Thymus (tissue), 11 donors: ENCODE measurements at regions not wholly inside any gene's neighbourhood (a gene's known extent, or its start where the extent isn't known, plus 50 kb on each side); places are given as distances from the start of the nearest gene placed in this dataset.
"Not testable (repeated sequence)": the region's sequence is repeated elsewhere in the genome, so short reads cannot be mapped to it uniquely, and the experiment has no call there.

Experiments
- DNase-seq, 9 donors: peaks; one replicate each; pipeline ENCODE4 v3.0.0-alpha.2; 2013; ENCODE audit warnings: low spot score in 9 of 9, low read depth in 6 of 9, missing footprints in 1 of 9
- H3K27ac ChIP-seq, 2 donors: one replicate each; pipeline ENCODE4 v1.5.1; 2013; ENCODE audit warnings: control low read depth in 1 of 2, low read depth in 1 of 2, low read length in 1 of 2, mild to moderate bottlenecking in 1 of 2, moderate library complexity in 1 of 2
- H3K27me3 ChIP-seq, 2 donors: one replicate each; pipeline ENCODE4 v1.5.1; 2013; ENCODE audit warnings: low read length in 1 of 2; ENCODE audit not compliant: control insufficient read depth in 2 of 2, insufficient read depth in 1 of 2
- H3K36me3 ChIP-seq, 2 donors: one replicate each; pipeline ENCODE4 v1.5.1; 2013; ENCODE audit warnings: low read length in 1 of 2, mild to moderate bottlenecking in 1 of 2, moderate library complexity in 1 of 2; ENCODE audit not compliant: control insufficient read depth in 2 of 2, insufficient read depth in 2 of 2
- H3K4me1 ChIP-seq, 2 donors: one replicate each; pipeline ENCODE4 v1.5.1; 2013; ENCODE audit warnings: low read length in 2 of 2; ENCODE audit not compliant: control insufficient read depth in 2 of 2, insufficient read depth in 2 of 2
- H3K4me3 ChIP-seq, 2 donors: one replicate each; pipeline ENCODE4 v1.5.1; 2013; ENCODE audit warnings: low read length in 2 of 2, control low read depth in 1 of 2, mild to moderate bottlenecking in 1 of 2
- H3K9me3 ChIP-seq, 2 donors: one replicate each; pipeline ENCODE4 v1.5.1; 2013; ENCODE audit warnings: low read length in 1 of 2, mild to moderate bottlenecking in 1 of 2; ENCODE audit not compliant: control insufficient read depth in 2 of 2, insufficient read depth in 1 of 2
- WGBS: extraction: QIAGEN DNeasy Blood & Tissue Kit; methylation state at CpG from one replicate; pipeline ENCODE4 v1.1.7; 2013; 5-methylcytosine and 5-hydroxymethylcytosine counted together
- donor health status: healthy.

DNA sequence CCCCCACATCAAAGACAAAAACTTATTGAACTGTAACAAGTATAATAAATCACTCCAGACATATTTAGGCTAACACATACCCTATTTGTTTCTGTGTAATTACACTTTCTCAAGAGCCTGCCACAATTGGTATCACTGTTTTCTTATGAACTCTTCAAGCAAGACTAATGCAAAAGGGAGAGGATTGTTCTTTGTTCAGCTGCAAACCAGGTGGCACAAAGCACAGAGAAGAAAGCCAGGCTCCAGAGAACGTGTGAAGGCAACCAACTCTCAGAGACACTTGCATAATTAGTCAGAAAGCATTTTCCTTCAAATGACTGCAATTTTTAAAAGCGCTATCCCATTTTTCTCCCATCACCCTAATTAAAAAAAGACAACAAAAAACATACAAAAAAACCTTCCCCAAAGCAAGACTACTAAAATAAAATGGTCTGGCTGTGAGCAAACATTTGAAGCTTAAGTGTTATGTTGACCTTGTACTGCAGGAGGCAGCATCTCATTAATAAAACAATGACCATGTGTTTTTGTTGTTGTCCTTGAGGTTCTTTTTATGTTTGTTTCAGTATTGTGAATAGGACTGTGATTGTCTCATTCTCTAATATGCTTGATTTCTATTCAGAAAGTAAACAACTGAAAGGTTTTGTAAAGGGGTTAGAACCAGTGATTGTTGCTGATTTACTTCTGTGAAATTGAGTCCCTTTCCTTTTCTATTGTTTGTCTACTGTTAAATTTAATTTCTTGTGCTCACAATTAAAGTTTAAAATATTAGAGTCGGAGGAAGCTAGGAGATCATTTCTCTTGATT, 452.7 kb upstream of the PDE3A start:
- H3K36me3 ChIP-seq = no peaks in the 10 kb centered on the region
- no peaks in the 10 kb centered on the region for H3K9me3 ChIP-seq
- no peak overlapping the region for H3K27ac ChIP-seq
- WGBS = 83% methylated on average over 3 of the region's 3 CpGs
- peak in 1 of 9 donors; percentile 10 for DNase-seq
- H3K4me3 ChIP-seq = no peak overlapping the region
- H3K4me1 ChIP-seq = no peaks in the 10 kb centered on the region
- H3K27me3 ChIP-seq = no peaks in the 10 kb centered on the region

DNA sequence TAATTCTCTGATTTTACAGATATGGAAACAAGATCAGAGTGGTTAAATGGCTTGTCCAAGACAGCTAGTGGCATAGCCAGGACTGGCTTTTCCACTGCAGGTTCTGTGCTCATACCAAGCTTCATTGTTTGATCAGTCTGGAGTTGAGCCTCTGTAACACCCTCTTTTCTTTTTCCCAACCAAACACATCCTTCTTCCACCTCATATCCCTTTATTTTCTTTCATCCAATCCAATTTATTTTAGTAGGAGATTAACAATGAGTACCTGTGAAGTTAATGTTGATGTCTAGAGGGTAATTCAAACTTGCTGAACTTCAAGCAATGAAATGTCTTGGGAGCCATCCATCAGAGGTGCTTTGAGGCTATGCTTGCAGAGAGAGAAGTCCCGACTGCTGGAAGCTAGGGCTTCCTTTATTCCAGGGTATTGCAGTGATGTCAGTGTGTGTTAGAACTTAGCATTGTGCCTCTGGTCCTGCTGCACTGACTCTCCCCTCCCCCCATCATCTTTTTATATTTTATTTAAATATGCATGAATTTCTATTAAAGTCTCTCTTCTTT, 452.1 kb upstream of the PDE3A start:
- no peaks in the 10 kb centered on the region for H3K36me3 ChIP-seq
- no peaks in the 10 kb centered on the region for H3K4me1 ChIP-seq
- DNase-seq = no peak
- 89% methylated on average over 1 of the region's 1 CpG for WGBS
- no peak overlapping the region for H3K4me3 ChIP-seq
- H3K27ac ChIP-seq = no peak overlapping the region
- H3K9me3 ChIP-seq = no peaks in the 10 kb centered on the region
- no peaks in the 10 kb centered on the region for H3K27me3 ChIP-seq

DNA sequence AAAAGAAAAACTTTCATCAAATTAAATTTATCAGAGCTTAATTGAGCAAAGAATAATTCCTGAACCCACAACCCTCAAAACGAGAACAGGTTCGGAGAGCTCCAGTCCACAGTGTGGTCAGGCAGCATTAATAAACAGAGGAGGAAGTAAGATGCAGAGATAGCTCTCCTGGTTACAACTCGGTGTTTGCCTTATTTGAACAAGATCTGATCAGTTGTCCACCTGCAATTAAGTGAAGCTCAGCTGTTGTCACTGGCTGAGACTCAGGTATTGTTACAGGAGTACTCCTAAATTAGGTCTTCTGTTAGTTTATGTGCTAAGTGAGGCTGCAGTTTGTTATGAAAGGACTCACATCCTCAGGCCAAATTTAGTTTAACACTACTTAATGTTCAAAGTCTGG, 451.4 kb upstream of the PDE3A start:
- Histone ChIP-seq H3K9me3 (no peaks in the 10 kb centered on the region), H3K36me3 (no peaks in the 10 kb centered on the region), H3K27ac (no peak overlapping the region), H3K4me3 (no peak overlapping the region), H3K4me1 (no peaks in the 10 kb centered on the region), H3K27me3 (no peaks in the 10 kb centered on the region)
- 77% methylated on average over 3 of the region's 3 CpGs for WGBS
- no peak for DNase-seq

DNA sequence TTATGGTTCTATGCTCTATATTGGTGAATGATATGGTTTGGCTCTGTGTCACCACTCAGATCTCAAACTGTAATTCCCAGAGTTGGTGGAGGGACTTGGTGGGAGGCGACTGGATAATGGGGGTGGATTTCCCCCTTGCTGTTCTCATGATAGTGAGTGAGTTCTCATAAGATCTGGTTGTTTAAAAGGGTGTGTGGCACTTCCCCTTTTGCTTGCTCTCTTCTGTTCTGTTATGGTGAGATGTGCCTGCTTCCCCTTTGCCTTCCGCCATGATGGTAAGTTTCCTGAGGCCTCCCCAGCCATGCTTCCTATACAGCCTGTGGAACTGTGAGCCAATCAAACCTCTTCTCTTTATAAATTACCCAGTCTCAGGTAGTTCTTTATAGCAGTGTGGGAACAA, 446.6 kb upstream of the PDE3A start:
- 90% methylated on average over 2 of the region's 2 CpGs for WGBS
- not testable (repeated sequence) for H3K27ac ChIP-seq, H3K4me3 ChIP-seq, H3K27me3 ChIP-seq, H3K4me1 ChIP-seq, H3K36me3 ChIP-seq, H3K9me3 ChIP-seq, DNase-seq

DNA sequence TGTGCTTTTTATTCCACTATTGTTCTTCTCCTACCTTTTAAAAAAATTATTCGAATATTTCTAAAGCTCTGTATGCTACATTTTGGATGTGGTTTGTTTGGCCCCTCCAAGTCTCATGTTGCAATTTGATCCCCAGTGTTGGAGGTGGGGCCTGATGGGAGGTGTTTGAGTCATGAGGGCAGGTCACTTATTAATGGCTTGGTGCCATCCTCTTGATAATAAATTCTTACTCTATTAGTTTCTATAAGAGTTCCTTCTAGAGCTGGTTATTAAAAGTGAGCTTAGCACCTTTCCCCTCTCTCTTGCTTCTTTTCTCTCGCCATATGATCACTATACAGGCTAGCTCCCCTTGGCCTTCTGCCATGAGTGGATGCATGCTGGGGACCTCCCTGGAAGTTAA, 445.6 kb upstream of the PDE3A start:
- Histone ChIP-seq H3K36me3 (no peaks in the 10 kb centered on the region), H3K27me3 (no peaks in the 10 kb centered on the region), H3K9me3 (no peaks in the 10 kb centered on the region), H3K4me3 (no peak overlapping the region), H3K4me1 (no peaks in the 10 kb centered on the region), H3K27ac (no peak overlapping the region)
- 96% methylated on average over 2 of the region's 2 CpGs for WGBS
- DNase-seq = no peak

DNA sequence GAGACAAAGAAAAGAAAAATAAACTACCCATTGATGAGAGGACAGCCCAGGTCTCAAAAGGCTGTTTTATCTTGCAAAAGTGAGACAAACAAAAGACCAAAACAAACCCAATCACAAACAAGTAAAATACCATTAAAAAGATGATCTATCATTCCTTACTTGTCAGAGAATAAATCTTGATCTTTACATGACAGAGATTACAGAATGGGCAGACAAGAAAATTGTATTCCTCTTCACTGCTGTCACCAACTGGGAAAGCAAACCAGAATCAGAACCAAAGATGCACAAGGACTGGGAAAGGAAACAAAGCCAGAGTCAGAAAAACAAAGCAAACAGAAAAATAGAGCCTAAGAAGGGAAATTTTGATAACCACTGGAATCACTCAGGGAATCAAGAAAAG, 444.0 kb upstream of the PDE3A start:
- no peak overlapping the region for H3K4me3 ChIP-seq
- no peaks in the 10 kb centered on the region for H3K27me3 ChIP-seq
- H3K4me1 ChIP-seq = no peaks in the 10 kb centered on the region
- no peak overlapping the region for H3K27ac ChIP-seq
- H3K9me3 ChIP-seq = no peaks in the 10 kb centered on the region
- DNase-seq = no peak
- H3K36me3 ChIP-seq = no peaks in the 10 kb centered on the region

DNA sequence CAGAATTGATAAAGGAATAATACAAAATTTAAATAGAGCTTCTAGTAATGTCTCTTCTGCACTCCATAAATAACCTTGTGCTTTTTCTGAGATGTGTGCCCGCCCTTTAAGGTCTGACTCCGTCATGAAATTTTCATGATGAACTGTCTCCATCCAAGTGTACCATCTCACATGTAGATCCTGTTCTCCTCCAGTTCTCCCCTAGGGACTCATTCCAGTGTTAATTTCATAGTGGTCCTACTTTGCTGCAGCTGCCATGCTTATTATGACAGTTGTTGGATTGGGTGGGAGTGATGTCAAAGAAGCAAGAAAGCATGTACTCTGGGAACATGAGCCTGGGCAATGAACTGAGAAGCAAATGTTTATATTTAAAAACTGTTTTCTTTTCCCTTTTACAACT, 442.5 kb upstream of the PDE3A start:
- Histone ChIP-seq H3K4me3 (no peak overlapping the region), H3K27ac (no peak overlapping the region), H3K4me1 (no peaks in the 10 kb centered on the region), H3K27me3 (no peaks in the 10 kb centered on the region), H3K9me3 (no peaks in the 10 kb centered on the region), H3K36me3 (no peaks in the 10 kb centered on the region)
- DNase-seq = no peak
- WGBS = over 99% methylated on average over 2 of the region's 2 CpGs

DNA sequence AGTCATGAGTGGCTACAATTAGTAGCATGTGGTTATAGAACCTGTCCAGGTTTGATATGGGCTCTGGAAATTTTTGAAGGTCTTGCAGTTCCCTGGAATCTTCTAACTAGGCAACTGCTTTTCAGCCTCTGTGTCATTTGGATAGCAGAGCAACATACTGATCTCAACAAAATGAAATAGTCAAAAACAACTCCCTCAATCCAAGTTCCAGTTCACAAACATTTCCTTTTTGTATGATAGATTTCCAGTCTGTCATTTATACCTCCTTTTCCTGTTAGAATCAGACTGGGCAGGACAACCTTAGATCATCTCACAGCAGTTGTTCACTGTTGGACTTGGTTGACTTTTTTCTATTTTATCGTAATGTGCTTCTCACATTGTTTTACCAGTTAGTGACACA, 442.1 kb upstream of the PDE3A start:
- Histone ChIP-seq H3K4me1 (no peaks in the 10 kb centered on the region), H3K9me3 (no peaks in the 10 kb centered on the region), H3K27ac (no peak overlapping the region), H3K36me3 (no peaks in the 10 kb centered on the region), H3K27me3 (no peaks in the 10 kb centered on the region), H3K4me3 (no peak overlapping the region)
- DNase-seq = no peak
- WGBS = 93% methylated on average over 1 of the region's 1 CpG

DNA sequence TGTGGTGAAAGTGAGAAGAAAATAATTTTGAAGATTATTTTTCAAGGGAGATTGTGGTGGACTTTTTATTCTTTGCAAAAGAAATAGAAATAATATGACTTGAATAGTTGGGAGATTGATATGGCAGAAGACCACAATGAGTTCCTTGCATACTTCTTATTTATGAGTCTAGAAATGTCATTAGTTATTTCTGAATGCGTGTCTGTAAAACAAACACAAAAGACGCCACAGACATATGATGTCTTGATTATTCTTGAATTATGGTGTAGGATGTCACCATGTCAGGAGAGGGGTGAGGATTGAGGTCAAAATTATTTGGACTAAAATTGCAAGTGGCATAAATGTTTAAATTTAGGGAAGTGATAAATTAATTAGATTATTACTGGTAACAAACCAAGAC, 440.7 kb upstream of the PDE3A start:
- H3K36me3 ChIP-seq = no peaks in the 10 kb centered on the region
- H3K27me3 ChIP-seq = no peaks in the 10 kb centered on the region
- DNase-seq = no peak
- no peaks in the 10 kb centered on the region for H3K9me3 ChIP-seq
- no peak overlapping the region for H3K4me3 ChIP-seq
- H3K27ac ChIP-seq = no peak overlapping the region
- 91% methylated on average over 2 of the region's 2 CpGs for WGBS
- H3K4me1 ChIP-seq = no peaks in the 10 kb centered on the region
